ENCODE measurements at regions not wholly inside any gene's neighbourhood (a gene's known extent, or its start where the extent isn't known, plus 50 kb on each side); places are given as distances from the start of the nearest gene placed in this dataset.

DNA sequence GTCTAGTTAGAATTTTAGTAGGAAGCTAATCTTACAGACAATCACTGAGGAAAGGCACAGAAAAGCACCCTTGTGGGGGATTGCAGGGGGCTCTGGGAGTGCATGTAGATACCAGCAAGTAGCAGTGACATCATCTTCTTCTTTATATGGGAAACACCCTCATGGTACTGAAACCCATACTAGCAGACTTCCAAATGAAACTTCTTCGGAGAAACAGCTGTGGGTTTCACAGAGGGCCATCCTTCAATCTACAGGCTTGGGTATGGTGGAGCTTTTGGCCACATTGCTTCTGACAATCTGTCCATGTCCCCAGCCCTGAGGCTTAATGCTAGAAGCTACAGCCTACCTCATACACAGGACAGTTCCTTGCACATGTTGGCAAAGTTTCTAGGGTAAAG, 165.2 kb upstream of the NFIB start (continued):
- TF ChIP-seq, protein P1, sequence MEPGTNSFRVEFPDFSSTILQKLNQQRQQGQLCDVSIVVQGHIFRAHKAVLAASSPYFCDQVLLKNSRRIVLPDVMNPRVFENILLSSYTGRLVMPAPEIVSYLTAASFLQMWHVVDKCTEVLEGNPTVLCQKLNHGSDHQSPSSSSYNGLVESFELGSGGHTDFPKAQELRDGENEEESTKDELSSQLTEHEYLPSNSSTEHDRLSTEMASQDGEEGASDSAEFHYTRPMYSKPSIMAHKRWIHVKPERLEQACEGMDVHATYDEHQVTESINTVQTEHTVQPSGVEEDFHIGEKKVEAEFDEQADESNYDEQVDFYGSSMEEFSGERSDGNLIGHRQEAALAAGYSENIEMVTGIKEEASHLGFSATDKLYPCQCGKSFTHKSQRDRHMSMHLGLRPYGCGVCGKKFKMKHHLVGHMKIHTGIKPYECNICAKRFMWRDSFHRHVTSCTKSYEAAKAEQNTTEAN (CRISPR knock-in tag; IDR thresholded peaks at IDR 0.05): no peak
- TF ChIP-seq, protein P2, sequence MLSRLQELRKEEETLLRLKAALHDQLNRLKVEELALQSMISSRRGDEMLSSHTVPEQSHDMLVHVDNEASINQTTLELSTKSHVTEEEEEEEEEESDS (CRISPR knock-in tag; IDR thresholded peaks at IDR 0.05): no peak
- TF ChIP-seq ARID1B (IDR thresholded peaks at IDR 0.05) (no peak), PCBP1 (IDR thresholded peaks at IDR 0.05; ENCODE audit: low read depth, low read length, poor library complexity, severe bottlenecking) (no peak), MBD2 (IDR thresholded peaks at IDR 0.05; ENCODE audit: borderline replicate concordance, low read depth) (no peak), KLF10 (CRISPR knock-in tag; IDR thresholded peaks at IDR 0.05) (no peak), ZNF766 (CRISPR knock-in tag; conservative IDR thresholded peaks at IDR 0.05) (no peak), KAT8 (IDR thresholded peaks at IDR 0.05; ENCODE audit: low read depth) (no peak), ZNF316 (IDR thresholded peaks at IDR 0.05) (no peak)
- TF ChIP-seq, protein P3, sequence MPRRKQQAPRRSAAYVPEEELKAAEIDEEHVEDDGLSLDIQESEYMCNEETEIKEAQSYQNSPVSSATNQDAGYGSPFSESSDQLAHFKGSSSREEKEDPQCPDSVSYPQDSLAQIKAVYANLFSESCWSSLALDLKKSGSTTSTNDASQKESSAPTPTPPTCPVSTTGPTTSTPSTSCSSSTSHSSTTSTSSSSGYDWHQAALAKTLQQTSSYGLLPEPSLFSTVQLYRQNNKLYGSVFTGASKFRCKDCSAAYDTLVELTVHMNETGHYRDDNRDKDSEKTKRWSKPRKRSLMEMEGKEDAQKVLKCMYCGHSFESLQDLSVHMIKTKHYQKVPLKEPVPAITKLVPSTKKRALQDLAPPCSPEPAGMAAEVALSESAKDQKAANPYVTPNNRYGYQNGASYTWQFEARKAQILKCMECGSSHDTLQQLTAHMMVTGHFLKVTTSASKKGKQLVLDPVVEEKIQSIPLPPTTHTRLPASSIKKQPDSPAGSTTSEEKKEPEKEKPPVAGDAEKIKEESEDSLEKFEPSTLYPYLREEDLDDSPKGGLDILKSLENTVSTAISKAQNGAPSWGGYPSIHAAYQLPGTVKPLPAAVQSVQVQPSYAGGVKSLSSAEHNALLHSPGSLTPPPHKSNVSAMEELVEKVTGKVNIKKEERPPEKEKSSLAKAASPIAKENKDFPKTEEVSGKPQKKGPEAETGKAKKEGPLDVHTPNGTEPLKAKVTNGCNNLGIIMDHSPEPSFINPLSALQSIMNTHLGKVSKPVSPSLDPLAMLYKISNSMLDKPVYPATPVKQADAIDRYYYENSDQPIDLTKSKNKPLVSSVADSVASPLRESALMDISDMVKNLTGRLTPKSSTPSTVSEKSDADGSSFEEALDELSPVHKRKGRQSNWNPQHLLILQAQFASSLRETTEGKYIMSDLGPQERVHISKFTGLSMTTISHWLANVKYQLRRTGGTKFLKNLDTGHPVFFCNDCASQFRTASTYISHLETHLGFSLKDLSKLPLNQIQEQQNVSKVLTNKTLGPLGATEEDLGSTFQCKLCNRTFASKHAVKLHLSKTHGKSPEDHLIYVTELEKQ (CRISPR knock-in tag; IDR thresholded peaks at IDR 0.05): no peak
- TF ChIP-seq, protein P4, sequence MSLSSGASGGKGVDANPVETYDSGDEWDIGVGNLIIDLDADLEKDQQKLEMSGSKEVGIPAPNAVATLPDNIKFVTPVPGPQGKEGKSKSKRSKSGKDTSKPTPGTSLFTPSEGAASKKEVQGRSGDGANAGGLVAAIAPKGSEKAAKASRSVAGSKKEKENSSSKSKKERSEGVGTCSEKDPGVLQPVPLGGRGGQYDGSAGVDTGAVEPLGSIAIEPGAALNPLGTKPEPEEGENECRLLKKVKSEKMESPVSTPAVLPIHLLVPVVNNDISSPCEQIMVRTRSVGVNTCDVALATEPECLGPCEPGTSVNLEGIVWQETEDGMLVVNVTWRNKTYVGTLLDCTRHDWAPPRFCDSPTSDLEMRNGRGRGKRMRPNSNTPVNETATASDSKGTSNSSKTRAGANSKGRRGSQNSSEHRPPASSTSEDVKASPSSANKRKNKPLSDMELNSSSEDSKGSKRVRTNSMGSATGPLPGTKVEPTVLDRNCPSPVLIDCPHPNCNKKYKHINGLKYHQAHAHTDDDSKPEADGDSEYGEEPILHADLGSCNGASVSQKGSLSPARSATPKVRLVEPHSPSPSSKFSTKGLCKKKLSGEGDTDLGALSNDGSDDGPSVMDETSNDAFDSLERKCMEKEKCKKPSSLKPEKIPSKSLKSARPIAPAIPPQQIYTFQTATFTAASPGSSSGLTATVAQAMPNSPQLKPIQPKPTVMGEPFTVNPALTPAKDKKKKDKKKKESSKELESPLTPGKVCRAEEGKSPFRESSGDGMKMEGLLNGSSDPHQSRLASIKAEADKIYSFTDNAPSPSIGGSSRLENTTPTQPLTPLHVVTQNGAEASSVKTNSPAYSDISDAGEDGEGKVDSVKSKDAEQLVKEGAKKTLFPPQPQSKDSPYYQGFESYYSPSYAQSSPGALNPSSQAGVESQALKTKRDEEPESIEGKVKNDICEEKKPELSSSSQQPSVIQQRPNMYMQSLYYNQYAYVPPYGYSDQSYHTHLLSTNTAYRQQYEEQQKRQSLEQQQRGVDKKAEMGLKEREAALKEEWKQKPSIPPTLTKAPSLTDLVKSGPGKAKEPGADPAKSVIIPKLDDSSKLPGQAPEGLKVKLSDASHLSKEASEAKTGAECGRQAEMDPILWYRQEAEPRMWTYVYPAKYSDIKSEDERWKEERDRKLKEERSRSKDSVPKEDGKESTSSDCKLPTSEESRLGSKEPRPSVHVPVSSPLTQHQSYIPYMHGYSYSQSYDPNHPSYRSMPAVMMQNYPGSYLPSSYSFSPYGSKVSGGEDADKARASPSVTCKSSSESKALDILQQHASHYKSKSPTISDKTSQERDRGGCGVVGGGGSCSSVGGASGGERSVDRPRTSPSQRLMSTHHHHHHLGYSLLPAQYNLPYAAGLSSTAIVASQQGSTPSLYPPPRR (CRISPR knock-in tag; IDR thresholded peaks at IDR 0.05; ENCODE audit: borderline replicate concordance): no peak
- TF ChIP-seq, protein P5, sequence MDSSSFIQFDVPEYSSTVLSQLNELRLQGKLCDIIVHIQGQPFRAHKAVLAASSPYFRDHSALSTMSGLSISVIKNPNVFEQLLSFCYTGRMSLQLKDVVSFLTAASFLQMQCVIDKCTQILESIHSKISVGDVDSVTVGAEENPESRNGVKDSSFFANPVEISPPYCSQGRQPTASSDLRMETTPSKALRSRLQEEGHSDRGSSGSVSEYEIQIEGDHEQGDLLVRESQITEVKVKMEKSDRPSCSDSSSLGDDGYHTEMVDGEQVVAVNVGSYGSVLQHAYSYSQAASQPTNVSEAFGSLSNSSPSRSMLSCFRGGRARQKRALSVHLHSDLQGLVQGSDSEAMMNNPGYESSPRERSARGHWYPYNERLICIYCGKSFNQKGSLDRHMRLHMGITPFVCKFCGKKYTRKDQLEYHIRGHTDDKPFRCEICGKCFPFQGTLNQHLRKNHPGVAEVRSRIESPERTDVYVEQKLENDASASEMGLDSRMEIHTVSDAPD (CRISPR knock-in tag; IDR thresholded peaks at IDR 0.05): no peak
- TF ChIP-seq, protein P6, sequence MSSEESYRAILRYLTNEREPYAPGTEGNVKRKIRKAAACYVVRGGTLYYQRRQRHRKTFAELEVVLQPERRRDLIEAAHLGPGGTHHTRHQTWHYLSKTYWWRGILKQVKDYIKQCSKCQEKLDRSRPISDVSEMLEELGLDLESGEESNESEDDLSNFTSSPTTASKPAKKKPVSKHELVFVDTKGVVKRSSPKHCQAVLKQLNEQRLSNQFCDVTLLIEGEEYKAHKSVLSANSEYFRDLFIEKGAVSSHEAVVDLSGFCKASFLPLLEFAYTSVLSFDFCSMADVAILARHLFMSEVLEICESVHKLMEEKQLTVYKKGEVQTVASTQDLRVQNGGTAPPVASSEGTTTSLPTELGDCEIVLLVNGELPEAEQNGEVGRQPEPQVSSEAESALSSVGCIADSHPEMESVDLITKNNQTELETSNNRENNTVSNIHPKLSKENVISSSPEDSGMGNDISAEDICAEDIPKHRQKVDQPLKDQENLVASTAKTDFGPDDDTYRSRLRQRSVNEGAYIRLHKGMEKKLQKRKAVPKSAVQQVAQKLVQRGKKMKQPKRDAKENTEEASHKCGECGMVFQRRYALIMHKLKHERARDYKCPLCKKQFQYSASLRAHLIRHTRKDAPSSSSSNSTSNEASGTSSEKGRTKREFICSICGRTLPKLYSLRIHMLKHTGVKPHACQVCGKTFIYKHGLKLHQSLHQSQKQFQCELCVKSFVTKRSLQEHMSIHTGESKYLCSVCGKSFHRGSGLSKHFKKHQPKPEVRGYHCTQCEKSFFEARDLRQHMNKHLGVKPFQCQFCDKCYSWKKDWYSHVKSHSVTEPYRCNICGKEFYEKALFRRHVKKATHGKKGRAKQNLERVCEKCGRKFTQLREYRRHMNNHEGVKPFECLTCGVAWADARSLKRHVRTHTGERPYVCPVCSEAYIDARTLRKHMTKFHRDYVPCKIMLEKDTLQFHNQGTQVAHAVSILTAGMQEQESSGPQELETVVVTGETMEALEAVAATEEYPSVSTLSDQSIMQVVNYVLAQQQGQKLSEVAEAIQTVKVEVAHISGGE (CRISPR knock-in tag; IDR thresholded peaks at IDR 0.05): no peak

Data from K562 (cell line).